Upper lobe of right lung (tissue), 1 donor: ENCODE measurements at regions not wholly inside any gene's neighbourhood (a gene's known extent, or its start where the extent isn't known, plus 50 kb on each side); places are given as distances from the start of the nearest gene placed in this dataset.

ENCODE experiments used
- ATAC-seq: fragments of 200-7000 bp; cut with Tn5 transposase; one replicate; pipeline ENCODE4 v1.9.1; 2020; ENCODE audit warnings: mild to moderate bottlenecking, moderate library complexity
- DNase-seq: peaks from one replicate; pipeline ENCODE4 v3.0.0-alpha.2; 2020
- H3K27ac ChIP-seq: fragments of 200-600 bp; one replicate; pipeline ENCODE4 v1.8.0; 2022
- H3K27me3 ChIP-seq: fragments of 200-600 bp; one replicate; pipeline ENCODE4 v1.8.0; 2022; ENCODE audit warnings: mild to moderate bottlenecking
- H3K36me3 ChIP-seq: fragments of 200-600 bp; one replicate; pipeline ENCODE4 v1.8.0; 2022
- H3K4me1 ChIP-seq: fragments of 200-600 bp; one replicate; pipeline ENCODE4 v1.8.0; 2022
- H3K4me3 ChIP-seq: fragments of 200-600 bp; one replicate; pipeline ENCODE4 v1.8.0; 2022; ENCODE audit warnings: mild to moderate bottlenecking
- H3K9me3 ChIP-seq: fragments of 200-600 bp; one replicate; pipeline ENCODE4 v1.8.0; 2022
- CTCF ChIP-seq: fragments of 200-600 bp; IDR thresholded peaks from one replicate; pipeline ENCODE4 v1.8.0; 2022; ENCODE audit warnings: antibody characterized with exemption
- intact Hi-C: fragments of 100-400 bp; cut with DNase I; formaldehyde crosslinking; loops from one replicate; pipeline ENCODE4 v1.11.0; 2022
- donor health status: DM: no; HTN: yes; CAD: no; lungs with severe emphysema.

GRCh38 chr1:70556541-70556940, 145.5 kb downstream of the CTH start:
- no peak for DNase-seq
- TF ChIP-seq CTCF = no peak
- no peak overlapping the region for H3K4me3 ChIP-seq
- no peak overlapping the region for H3K27ac ChIP-seq
- H3K27me3 ChIP-seq = no peaks in the 10 kb centered on the region
- intact Hi-C loops = no loop called here
- H3K4me1 ChIP-seq = no peaks in the 10 kb centered on the region
- ATAC-seq = no peak
- H3K36me3 ChIP-seq = no peaks in the 10 kb centered on the region
- H3K9me3 ChIP-seq = no peaks in the 10 kb centered on the region

GRCh38 chr1:70567167-70567566, 156.1 kb downstream of the CTH start:
- ATAC-seq (no peak), DNase-seq (no peak)
- no peaks in the 10 kb centered on the region for H3K27me3 ChIP-seq
- no peaks in the 10 kb centered on the region for H3K36me3 ChIP-seq
- no peak for TF ChIP-seq CTCF
- H3K27ac ChIP-seq = no peak overlapping the region
- no peaks in the 10 kb centered on the region for H3K4me1 ChIP-seq
- H3K9me3 ChIP-seq = no peaks in the 10 kb centered on the region
- no peak overlapping the region for H3K4me3 ChIP-seq
- intact Hi-C loops = no loop called here

GRCh38 chr1:70571191-70571590, 160.1 kb downstream of the CTH start:
- no peak for ATAC-seq
- no peaks in the 10 kb centered on the region for H3K27me3 ChIP-seq
- H3K9me3 ChIP-seq = no peaks in the 10 kb centered on the region
- H3K4me1 ChIP-seq = no peaks in the 10 kb centered on the region
- no peak for DNase-seq
- intact Hi-C loops = no loop called here
- no peak overlapping the region for H3K4me3 ChIP-seq
- H3K27ac ChIP-seq = no peak overlapping the region
- no peaks in the 10 kb centered on the region for H3K36me3 ChIP-seq
- no peak for TF ChIP-seq CTCF

- no peaks in the 10 kb centered on the region for H3K4me1 ChIP-seq
- no peaks in the 10 kb centered on the region for H3K36me3 ChIP-seq
- no peak overlapping the region for H3K27ac ChIP-seq
- no peak overlapping the region for H3K4me3 ChIP-seq
- TF ChIP-seq CTCF = no peak
- intact Hi-C loops = no loop called here
- ATAC-seq (no peak), DNase-seq (no peak)
- no peaks in the 10 kb centered on the region for H3K9me3 ChIP-seq
- H3K27me3 ChIP-seq = no peaks in the 10 kb centered on the region
Measured at GRCh38 chr1:70573317-70573843, 162.3 kb downstream of the CTH start.

GRCh38 chr1:70581661-70582060, 170.6 kb downstream of the CTH start:
- Histone ChIP-seq H3K27me3 (no peaks in the 10 kb centered on the region), H3K27ac (no peak overlapping the region), H3K4me3 (no peak overlapping the region), H3K9me3 (no peaks in the 10 kb centered on the region), H3K4me1 (no peaks in the 10 kb centered on the region), H3K36me3 (no peaks in the 10 kb centered on the region)
- no peak for TF ChIP-seq CTCF
- DNase-seq = no peak
- intact Hi-C loops = no loop called here
- ATAC-seq = no peak

GRCh38 chr1:70583522-70583921, 172.5 kb downstream of the CTH start:
- intact Hi-C loops = no loop called here
- H3K27me3 ChIP-seq = no peaks in the 10 kb centered on the region
- H3K27ac ChIP-seq = no peak overlapping the region
- no peak for TF ChIP-seq CTCF
- H3K4me3 ChIP-seq = no peak overlapping the region
- DNase-seq (no peak), ATAC-seq (peak; percentile 36)
- H3K9me3 ChIP-seq = no peaks in the 10 kb centered on the region
- no peaks in the 10 kb centered on the region for H3K4me1 ChIP-seq
- H3K36me3 ChIP-seq = no peaks in the 10 kb centered on the region
